Mesendoderm (in vitro differentiated cells): ENCODE measurements at regions not wholly inside any gene's neighbourhood (a gene's known extent, or its start where the extent isn't known, plus 50 kb on each side); places are given as distances from the start of the nearest gene placed in this dataset.
"Not testable (repeated sequence)": the region's sequence is repeated elsewhere in the genome, so short reads cannot be mapped to it uniquely, and the experiment has no call there.

Source experiments
- DNase-seq: peaks from one replicate; pipeline ENCODE4 v3.0.0; 2013
- H2AK5ac ChIP-seq: 2 replicates; pipeline ENCODE4 v1.6.1; 2013; ENCODE audit warnings: low read length, inconsistent platforms
- H2BK120ac ChIP-seq: 2 replicates; pipeline ENCODE4 v1.6.1; 2013; ENCODE audit warnings: low read depth, mild to moderate bottlenecking, low read length, moderate library complexity, mixed read lengths
- H2BK15ac ChIP-seq: replicated peaks from 2 replicates; pipeline ENCODE4 v1.6.1; 2013; ENCODE audit warnings: low read depth, mild to moderate bottlenecking, moderate library complexity
- H2BK5ac ChIP-seq: 2 replicates; pipeline ENCODE4 v1.6.1; 2013; ENCODE audit warnings: low read length, inconsistent platforms
- H3K18ac ChIP-seq: 2 replicates; pipeline ENCODE4 v1.6.1; 2013; ENCODE audit warnings: mild to moderate bottlenecking, low read length, mixed read lengths
- H3K23ac ChIP-seq: one replicate; pipeline ENCODE4 v1.6.1; 2013; ENCODE audit warnings: low read length
- H3K27ac ChIP-seq: 2 replicates; pipeline ENCODE4 v1.5.1; 2013; ENCODE audit warnings: low read depth, mild to moderate bottlenecking, inconsistent platforms, low read length, moderate library complexity
- H3K27me3 ChIP-seq: 2 replicates; pipeline ENCODE4 v1.6.1; 2013; ENCODE audit warnings: low read length, control low read depth, mild to moderate bottlenecking, inconsistent platforms; ENCODE audit not compliant: insufficient read depth, poor library complexity
- H3K36me3 ChIP-seq: 2 replicates; pipeline ENCODE4 v1.6.1; 2013; ENCODE audit warnings: low read length, inconsistent platforms; ENCODE audit not compliant: control insufficient read depth, insufficient read depth
- H3K4ac ChIP-seq: one replicate; pipeline ENCODE4 v1.6.1; 2013; ENCODE audit warnings: low read depth, mild to moderate bottlenecking, low read length, moderate library complexity
- H3K4me1 ChIP-seq: 2 replicates; pipeline ENCODE4 v1.6.1; 2013; ENCODE audit warnings: low read depth, low read length, inconsistent platforms; ENCODE audit not compliant: control insufficient read depth
- H3K4me2 ChIP-seq: 2 replicates; pipeline ENCODE4 v1.6.1; 2013; ENCODE audit warnings: low read length
- H3K4me3 ChIP-seq: 2 replicates; pipeline ENCODE4 v1.5.1; 2013; ENCODE audit warnings: mild to moderate bottlenecking, low read length
- H3K56ac ChIP-seq: one replicate; pipeline ENCODE4 v1.6.1; 2013; ENCODE audit warnings: low read length
- H3K79me1 ChIP-seq: 2 replicates; pipeline ENCODE4 v1.6.1; 2013; ENCODE audit warnings: low read length, inconsistent platforms
- H3K79me2 ChIP-seq: 2 replicates; pipeline ENCODE4 v1.6.1; 2013; ENCODE audit warnings: mild to moderate bottlenecking, low read length; ENCODE audit not compliant: control insufficient read depth, insufficient read depth
- H3K9ac ChIP-seq: 2 replicates; pipeline ENCODE4 v1.6.1; 2013; ENCODE audit warnings: low read length, inconsistent platforms
- H4K5ac ChIP-seq: one replicate; pipeline ENCODE4 v1.6.1; 2013; ENCODE audit warnings: low read length
- H4K8ac ChIP-seq: one replicate; pipeline ENCODE4 v1.6.1; 2013; ENCODE audit warnings: low read depth, mild to moderate bottlenecking, control low read depth, low read length, moderate library complexity
- WGBS: extraction: QIAGEN DNeasy Blood & Tissue Kit; methylation state at CpG from one replicate; pipeline ENCODE4 v1.1.7; 2013; ENCODE audit warnings: low lambda C conversion rate, missing lambda C conversion rate; ENCODE audit not compliant: insufficient coverage; ENCODE audit errors: extremely low coverage; 5-methylcytosine and 5-hydroxymethylcytosine counted together

GRCh38 chr4:105072095-105072494 lies 74.6 kb upstream of the TET2 start:
- not testable (repeated sequence) for H3K56ac ChIP-seq, H3K4me2 ChIP-seq, H2BK5ac ChIP-seq, H2BK15ac ChIP-seq, H3K18ac ChIP-seq, DNase-seq, H3K36me3 ChIP-seq, H2AK5ac ChIP-seq, H4K5ac ChIP-seq, H3K23ac ChIP-seq, H2BK120ac ChIP-seq, H3K4me3 ChIP-seq, H3K79me1 ChIP-seq, H4K8ac ChIP-seq, H3K27me3 ChIP-seq, H3K79me2 ChIP-seq, H3K4me1 ChIP-seq, H3K9ac ChIP-seq, H3K4ac ChIP-seq, H3K27ac ChIP-seq
- no CpG with 5 or more reads among the region's 2 CpGs for whole genome bisulfite sequencing

GRCh38 chr4:105074097-105074496 lies 72.6 kb upstream of the TET2 start:
- Histone ChIP-seq H3K9ac (no peak overlapping the region), H2BK15ac (no peak overlapping the region), H3K18ac (no peak overlapping the region), H3K23ac (no peak overlapping the region), H3K4me1 (no peaks in the 10 kb centered on the region), H3K4me3 (no peak overlapping the region), H3K27ac (no peak overlapping the region), H2BK120ac (no peak overlapping the region), H4K5ac (no peak overlapping the region), H2BK5ac (no peak overlapping the region), H3K27me3 (no peaks in the 10 kb centered on the region), H3K4ac (no peak overlapping the region), H2AK5ac (no peak overlapping the region), H3K79me2 (no peaks in the 10 kb centered on the region), H3K56ac (no peak overlapping the region), H3K36me3 (no peaks in the 10 kb centered on the region), H3K79me1 (no peaks in the 10 kb centered on the region), H3K4me2 (no peak overlapping the region), H4K8ac (no peak overlapping the region)
- DNase-seq: no peak

GRCh38 chr4:105075045-105075444 lies 71.6 kb upstream of the TET2 start:
- Histone ChIP-seq H2AK5ac (no peak overlapping the region), H3K4me1 (no peaks in the 10 kb centered on the region), H2BK5ac (no peak overlapping the region), H3K56ac (no peak overlapping the region), H2BK120ac (no peak overlapping the region), H3K27me3 (no peaks in the 10 kb centered on the region), H3K9ac (no peak overlapping the region), H3K27ac (no peak overlapping the region), H3K4me2 (no peak overlapping the region), H3K36me3 (no peaks in the 10 kb centered on the region), H3K18ac (no peak overlapping the region), H3K79me1 (no peaks in the 10 kb centered on the region), H2BK15ac (no peak overlapping the region), H3K79me2 (no peaks in the 10 kb centered on the region), H4K5ac (no peak overlapping the region), H3K23ac (no peak overlapping the region), H3K4ac (no peak overlapping the region), H3K4me3 (no peak overlapping the region), H4K8ac (no peak overlapping the region)
- no CpG with 5 or more reads among the region's 2 CpGs for WGBS
- DNase-seq: no peak

- no peak overlapping the region for H3K18ac ChIP-seq
- H3K79me2 ChIP-seq: no peaks in the 10 kb centered on the region
- H3K36me3 ChIP-seq: no peaks in the 10 kb centered on the region
- H3K9ac ChIP-seq: no peak overlapping the region
- H3K4ac ChIP-seq: no peak overlapping the region
- no peak overlapping the region for H4K8ac ChIP-seq
- peak; percentile 82 for DNase-seq
- H3K27ac ChIP-seq: no peak overlapping the region
- no peak overlapping the region for H4K5ac ChIP-seq
- no peak overlapping the region for H3K23ac ChIP-seq
- no CpG with 5 or more reads among the region's 10 CpGs for WGBS
- no peak overlapping the region for H3K4me3 ChIP-seq
- no peak overlapping the region for H2BK5ac ChIP-seq
- no peak overlapping the region for H2AK5ac ChIP-seq
- H3K56ac ChIP-seq: no peak overlapping the region
- no peaks in the 10 kb centered on the region for H3K79me1 ChIP-seq
- no peaks in the 10 kb centered on the region for H3K27me3 ChIP-seq
- no peak overlapping the region for H3K4me2 ChIP-seq
- no peak overlapping the region for H2BK15ac ChIP-seq
- no peak overlapping the region for H2BK120ac ChIP-seq
- H3K4me1 ChIP-seq: no peaks in the 10 kb centered on the region
Measured at GRCh38 chr4:105088110-105088879, 58.4 kb upstream of the TET2 start.

- H3K79me1 ChIP-seq: no peaks in the 10 kb centered on the region
- H3K56ac ChIP-seq: no peak overlapping the region
- DNase-seq: no peak
- no peak overlapping the region for H3K9ac ChIP-seq
- H3K4ac ChIP-seq: no peak overlapping the region
- H3K27ac ChIP-seq: no peak overlapping the region
- H3K4me2 ChIP-seq: no peak overlapping the region
- H4K5ac ChIP-seq: no peak overlapping the region
- no peak overlapping the region for H3K4me3 ChIP-seq
- H3K79me2 ChIP-seq: no peaks in the 10 kb centered on the region
- no peaks in the 10 kb centered on the region for H3K27me3 ChIP-seq
- no peaks in the 10 kb centered on the region for H3K4me1 ChIP-seq
- H2BK15ac ChIP-seq: no peak overlapping the region
- H2AK5ac ChIP-seq: no peak overlapping the region
- no peak overlapping the region for H3K18ac ChIP-seq
- H2BK5ac ChIP-seq: no peak overlapping the region
- no peak overlapping the region for H3K23ac ChIP-seq
- WGBS: no CpG with 5 or more reads among the region's 1 CpG
- H3K36me3 ChIP-seq: no peaks in the 10 kb centered on the region
- no peak overlapping the region for H2BK120ac ChIP-seq
- H4K8ac ChIP-seq: no peak overlapping the region
Measured at GRCh38 chr4:105092356-105092755, 54.3 kb upstream of the TET2 start.

GRCh38 chr4:105092768-105093167 lies 53.9 kb upstream of the TET2 start:
- Histone ChIP-seq H3K27ac (no peak overlapping the region), H2BK5ac (no peak overlapping the region), H3K4me1 (no peaks in the 10 kb centered on the region), H3K23ac (no peak overlapping the region), H3K18ac (no peak overlapping the region), H3K4me2 (no peak overlapping the region), H3K56ac (no peak overlapping the region), H4K8ac (no peak overlapping the region), H2BK120ac (no peak overlapping the region), H3K36me3 (no peaks in the 10 kb centered on the region), H4K5ac (no peak overlapping the region), H3K79me1 (no peaks in the 10 kb centered on the region), H3K4me3 (no peak overlapping the region), H3K79me2 (no peaks in the 10 kb centered on the region), H3K9ac (no peak overlapping the region), H3K4ac (no peak overlapping the region), H2BK15ac (no peak overlapping the region), H3K27me3 (no peaks in the 10 kb centered on the region), H2AK5ac (no peak overlapping the region)
- DNase-seq: no peak
- WGBS: no CpG with 5 or more reads among the region's 1 CpG
